WTC11 (cell line): ENCODE measurements at regions not wholly inside any gene's neighbourhood (a gene's known extent, or its start where the extent isn't known, plus 50 kb on each side); places are given as distances from the start of the nearest gene placed in this dataset.

Experiments
- NR3C1 ChIP-seq: sonication (generic); formaldehyde crosslinking; conservative IDR thresholded peaks from 2 replicates; pipeline ENCODE4 v1.8.1; 2023; ENCODE audit warnings: low read depth, mild to moderate bottlenecking, missing genetic modification reagents
- PRRX2 ChIP-seq: fragments of 250-450 bp; sonication (Bioruptor Pico); IDR thresholded peaks from 2 replicates; pipeline ENCODE4 v1.8.0; 2021; ENCODE audit warnings: mild to moderate bottlenecking
- RELA ChIP-seq: sonication (generic); formaldehyde crosslinking; IDR thresholded peaks from 2 replicates; pipeline ENCODE4 v1.8.1; 2022; ENCODE audit warnings: missing genetic modification reagents, mild to moderate bottlenecking, borderline replicate concordance
- TF ChIP-seq, protein P1 (sequence below): fragments of 200-600 bp; IDR thresholded peaks from 2 replicates; pipeline ENCODE4 v1.8.0; 2022; ENCODE audit warnings: antibody characterized with exemption
- TF ChIP-seq, protein P2 (sequence below): sonication (generic); formaldehyde crosslinking; IDR thresholded peaks from 2 replicates; pipeline ENCODE4 v1.8.0; 2023; ENCODE audit warnings: missing genetic modification reagents
- TF ChIP-seq, protein P3 (sequence below): sonication (generic); formaldehyde crosslinking; IDR thresholded peaks from 2 replicates; pipeline ENCODE4 v1.8.0; 2022; ENCODE audit warnings: mild to moderate bottlenecking, missing genetic modification reagents

DNA sequence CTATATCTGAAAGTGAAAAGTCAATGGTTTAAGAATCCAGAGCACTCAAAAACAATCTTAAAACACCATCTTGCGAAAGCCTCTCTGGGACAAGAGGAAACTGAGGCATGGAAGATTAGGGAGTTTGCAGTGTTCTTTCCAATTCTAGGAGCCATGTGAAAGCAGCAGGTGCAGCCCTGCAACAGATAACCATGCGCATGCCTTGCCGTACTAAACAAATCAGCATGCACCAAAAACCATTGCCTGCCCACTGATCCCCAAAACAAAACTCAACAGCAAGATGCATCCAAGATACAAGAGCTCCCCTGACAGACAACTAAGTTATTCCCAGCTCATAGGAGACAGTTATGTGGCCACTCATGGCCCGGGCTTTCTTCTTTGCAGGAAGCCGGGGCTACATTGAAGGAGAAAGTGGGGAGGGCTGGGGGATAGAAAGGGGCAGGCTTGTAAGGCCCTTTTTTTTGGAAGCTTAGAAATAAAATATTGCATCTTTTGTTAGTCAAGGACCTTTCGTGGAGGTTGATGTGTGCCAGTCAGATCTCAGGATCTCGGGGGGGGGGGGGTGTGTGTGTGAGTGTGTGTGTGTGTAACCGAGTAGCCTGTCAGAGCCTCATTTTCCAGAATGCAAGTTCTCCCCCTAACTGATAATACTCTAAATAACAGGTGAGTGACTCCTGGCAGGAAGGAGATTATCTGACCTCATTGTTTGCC, 178.4 kb downstream of the MBOAT1 start:
- TF ChIP-seq, protein P1, sequence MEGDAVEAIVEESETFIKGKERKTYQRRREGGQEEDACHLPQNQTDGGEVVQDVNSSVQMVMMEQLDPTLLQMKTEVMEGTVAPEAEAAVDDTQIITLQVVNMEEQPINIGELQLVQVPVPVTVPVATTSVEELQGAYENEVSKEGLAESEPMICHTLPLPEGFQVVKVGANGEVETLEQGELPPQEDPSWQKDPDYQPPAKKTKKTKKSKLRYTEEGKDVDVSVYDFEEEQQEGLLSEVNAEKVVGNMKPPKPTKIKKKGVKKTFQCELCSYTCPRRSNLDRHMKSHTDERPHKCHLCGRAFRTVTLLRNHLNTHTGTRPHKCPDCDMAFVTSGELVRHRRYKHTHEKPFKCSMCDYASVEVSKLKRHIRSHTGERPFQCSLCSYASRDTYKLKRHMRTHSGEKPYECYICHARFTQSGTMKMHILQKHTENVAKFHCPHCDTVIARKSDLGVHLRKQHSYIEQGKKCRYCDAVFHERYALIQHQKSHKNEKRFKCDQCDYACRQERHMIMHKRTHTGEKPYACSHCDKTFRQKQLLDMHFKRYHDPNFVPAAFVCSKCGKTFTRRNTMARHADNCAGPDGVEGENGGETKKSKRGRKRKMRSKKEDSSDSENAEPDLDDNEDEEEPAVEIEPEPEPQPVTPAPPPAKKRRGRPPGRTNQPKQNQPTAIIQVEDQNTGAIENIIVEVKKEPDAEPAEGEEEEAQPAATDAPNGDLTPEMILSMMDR = no peak
- TF ChIP-seq NR3C1 (CRISPR knock-in tag) = no peak
- TF ChIP-seq, protein P2, sequence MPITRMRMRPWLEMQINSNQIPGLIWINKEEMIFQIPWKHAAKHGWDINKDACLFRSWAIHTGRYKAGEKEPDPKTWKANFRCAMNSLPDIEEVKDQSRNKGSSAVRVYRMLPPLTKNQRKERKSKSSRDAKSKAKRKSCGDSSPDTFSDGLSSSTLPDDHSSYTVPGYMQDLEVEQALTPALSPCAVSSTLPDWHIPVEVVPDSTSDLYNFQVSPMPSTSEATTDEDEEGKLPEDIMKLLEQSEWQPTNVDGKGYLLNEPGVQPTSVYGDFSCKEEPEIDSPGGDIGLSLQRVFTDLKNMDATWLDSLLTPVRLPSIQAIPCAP (CRISPR knock-in tag) = no peak
- TF ChIP-seq, protein P3, sequence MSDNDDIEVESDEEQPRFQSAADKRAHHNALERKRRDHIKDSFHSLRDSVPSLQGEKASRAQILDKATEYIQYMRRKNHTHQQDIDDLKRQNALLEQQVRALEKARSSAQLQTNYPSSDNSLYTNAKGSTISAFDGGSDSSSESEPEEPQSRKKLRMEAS = no peak
- no peak for TF ChIP-seq RELA (CRISPR knock-in tag)
- TF ChIP-seq PRRX2 = no peak
